Neuronal stem cell (in vitro differentiated cells): ENCODE measurements at regions not wholly inside any gene's neighbourhood (a gene's known extent, or its start where the extent isn't known, plus 50 kb on each side); places are given as distances from the start of the nearest gene placed in this dataset.

Experiments used
- DNase-seq: peaks from one replicate; pipeline ENCODE4 v3.0.0-alpha.2; 2013; ENCODE audit warnings: low spot score
- H2AFZ ChIP-seq: one replicate; pipeline ENCODE4 v1.6.1; 2013; ENCODE audit warnings: mild to moderate bottlenecking, low read length, inconsistent platforms
- H2AK5ac ChIP-seq: 2 replicates; pipeline ENCODE4 v1.6.1; 2013; ENCODE audit warnings: low read depth, mild to moderate bottlenecking, inconsistent platforms, low read length, moderate library complexity, mixed read lengths
- H2BK120ac ChIP-seq: 2 replicates; pipeline ENCODE4 v1.6.1; 2013; ENCODE audit warnings: low read depth, mild to moderate bottlenecking, inconsistent platforms, low read length, moderate library complexity, mixed read lengths
- H2BK12ac ChIP-seq: one replicate; pipeline ENCODE4 v1.6.1; 2013; ENCODE audit warnings: low read length, inconsistent platforms
- H2BK15ac ChIP-seq: 2 replicates; pipeline ENCODE4 v1.6.1; 2013; ENCODE audit warnings: mild to moderate bottlenecking, low read length, inconsistent platforms, mixed read lengths
- H2BK5ac ChIP-seq: one replicate; pipeline ENCODE4 v1.6.1; 2013; ENCODE audit warnings: inconsistent platforms, mild to moderate bottlenecking, low read length, moderate library complexity
- H3K14ac ChIP-seq: one replicate; pipeline ENCODE4 v1.6.1; 2013; ENCODE audit warnings: low read length, inconsistent platforms
- H3K18ac ChIP-seq: 2 replicates; pipeline ENCODE4 v1.6.1; 2013; ENCODE audit warnings: low read length, inconsistent platforms
- H3K23ac ChIP-seq: 2 replicates; pipeline ENCODE4 v1.6.1; 2013; ENCODE audit warnings: low read depth, mild to moderate bottlenecking, mixed read lengths, low read length, inconsistent platforms; ENCODE audit not compliant: poor library complexity
- H3K27ac ChIP-seq: replicated peaks from 3 replicates; pipeline ENCODE4 v1.5.1; 2013; ENCODE audit warnings: low read length, inconsistent platforms
- H3K27me3 ChIP-seq, 3 experiments: 2 replicates each; pipeline ENCODE4 v1.6.1; 2013; ENCODE audit warnings: low read length in 3 of 3, mild to moderate bottlenecking in 2 of 3, inconsistent platforms in 1 of 3, low read depth in 1 of 3, mixed read lengths in 1 of 3, moderate library complexity in 1 of 3; ENCODE audit not compliant: control insufficient read depth in 3 of 3, insufficient read depth in 3 of 3
- H3K36me3 ChIP-seq, 2 donors: replicated peaks in 1 of 2; 2 replicates each; pipeline ENCODE4 v1.6.1; 2013; ENCODE audit warnings: low read length in 2 of 2; ENCODE audit not compliant: control insufficient read depth in 2 of 2, insufficient read depth in 2 of 2
- H3K4ac ChIP-seq: 2 replicates; pipeline ENCODE4 v1.6.1; 2013; ENCODE audit warnings: inconsistent platforms, mild to moderate bottlenecking, low read length, moderate library complexity
- H3K4me1 ChIP-seq, 2 donors: 1 replicate in 1 of 2; 2 replicates in 1 of 2; pipeline ENCODE4 v1.6.1; 2013; ENCODE audit warnings: low read length in 2 of 2, low read depth in 1 of 2; ENCODE audit not compliant: control insufficient read depth in 2 of 2, insufficient read depth in 1 of 2
- H3K4me2 ChIP-seq: one replicate; pipeline ENCODE4 v1.6.1; 2013; ENCODE audit warnings: mild to moderate bottlenecking, low read length, inconsistent platforms; ENCODE audit not compliant: insufficient read depth, poor library complexity, severe bottlenecking
- H3K4me3 ChIP-seq, 2 donors: 2 replicates each; pipeline ENCODE4 v1.5.1; 2013; ENCODE audit warnings: low read length in 2 of 2, mild to moderate bottlenecking in 2 of 2, inconsistent platforms in 1 of 2, moderate library complexity in 1 of 2
- H3K79me1 ChIP-seq: one replicate; pipeline ENCODE4 v1.6.1; 2013; ENCODE audit warnings: low read depth, mild to moderate bottlenecking, inconsistent platforms, low read length, moderate library complexity
- H3K9ac ChIP-seq: one replicate; pipeline ENCODE4 v1.6.1; 2013; ENCODE audit warnings: mild to moderate bottlenecking, low read depth, low read length, inconsistent platforms; ENCODE audit not compliant: poor library complexity
- H3K9me3 ChIP-seq, 2 donors: replicated peaks in 1 of 2; 2 replicates each; pipeline versions ENCODE3 to v1.6.1; 2013; ENCODE audit warnings: low read length in 2 of 2, mild to moderate bottlenecking in 2 of 2, inconsistent platforms in 1 of 2, low read depth in 1 of 2, mixed read lengths in 1 of 2, moderate library complexity in 1 of 2; ENCODE audit not compliant: control insufficient read depth in 2 of 2, insufficient read depth in 1 of 2
- H4K8ac ChIP-seq: one replicate; pipeline ENCODE4 v1.6.1; 2013; ENCODE audit warnings: low read depth, mild to moderate bottlenecking, inconsistent platforms, low read length, moderate library complexity
- H4K91ac ChIP-seq: one replicate; pipeline ENCODE4 v1.6.1; 2013; ENCODE audit warnings: low read length, low read depth, mild to moderate bottlenecking, inconsistent platforms; ENCODE audit not compliant: poor library complexity
- WGBS, 2 donors: extraction: QIAGEN DNeasy Blood & Tissue Kit; methylation state at CpG; one replicate each; pipeline ENCODE4 v1.1.7; 2013; ENCODE audit warnings: missing lambda C conversion rate in 2 of 2, mixed read lengths in 1 of 2; ENCODE audit not compliant: insufficient read length in 2 of 2, insufficient replicate concordance in 1 of 2; ENCODE audit errors: extremely low coverage in 2 of 2; 5-methylcytosine and 5-hydroxymethylcytosine counted together

GRCh38 chr12:111256629-111257434 is 112.1 kb downstream of the PHETA1 start:
- no peaks in the 10 kb centered on the region for H3K36me3 ChIP-seq
- no peaks in the 10 kb centered on the region for H3K9me3 ChIP-seq
- no peaks in the 10 kb centered on the region for H3K27me3 ChIP-seq
- no peak overlapping the region for H2BK120ac ChIP-seq
- H2BK15ac ChIP-seq = no peak overlapping the region
- no peaks in the 10 kb centered on the region for H3K4me1 ChIP-seq
- H2BK5ac ChIP-seq = no peak overlapping the region
- H3K9ac ChIP-seq = no peak overlapping the region
- peak overlapping the region; percentile 17 for H3K23ac ChIP-seq
- H3K4ac ChIP-seq = no peak overlapping the region
- no peak overlapping the region for H4K91ac ChIP-seq
- no peak overlapping the region for H3K14ac ChIP-seq
- H3K4me2 ChIP-seq = no peak overlapping the region
- H4K8ac ChIP-seq = no peak overlapping the region
- DNase-seq = no peak
- peak overlapping the region; percentile 67 for H3K18ac ChIP-seq
- no peak overlapping the region for H2AFZ ChIP-seq
- H3K79me1 ChIP-seq = no peaks in the 10 kb centered on the region
- H3K4me3 ChIP-seq = no peak overlapping the region
- 100% methylated on average over 1 of the region's 10 CpGs for WGBS, 2 donors
- no peak overlapping the region for H3K27ac ChIP-seq
- no peak overlapping the region for H2AK5ac ChIP-seq
- H2BK12ac ChIP-seq = no peak overlapping the region

GRCh38 chr12:111255261-111255660 is 113.6 kb downstream of the PHETA1 start:
- H3K14ac ChIP-seq = no peak overlapping the region
- no peak overlapping the region for H3K4me3 ChIP-seq
- H2AK5ac ChIP-seq = no peak overlapping the region
- no peak overlapping the region for H3K18ac ChIP-seq
- H3K4ac ChIP-seq = no peak overlapping the region
- no peak overlapping the region for H4K8ac ChIP-seq
- H3K27me3 ChIP-seq = no peaks in the 10 kb centered on the region
- H2BK5ac ChIP-seq = no peak overlapping the region
- no peak overlapping the region for H3K4me2 ChIP-seq
- H2BK120ac ChIP-seq = no peak overlapping the region
- no peak overlapping the region for H2BK15ac ChIP-seq
- DNase-seq = no peak
- H4K91ac ChIP-seq = no peak overlapping the region
- H3K27ac ChIP-seq = no peak overlapping the region
- WGBS, 2 donors = no CpG with 5 or more reads among the region's 7 CpGs
- peaks cover 0 to 6% of the 10 kb centered on the region in 2 donors for H3K4me1 ChIP-seq
- no peaks in the 10 kb centered on the region for H3K9me3 ChIP-seq
- H3K23ac ChIP-seq = no peak overlapping the region
- no peak overlapping the region for H3K9ac ChIP-seq
- no peaks in the 10 kb centered on the region for H3K36me3 ChIP-seq
- H2AFZ ChIP-seq = no peak overlapping the region
- H3K79me1 ChIP-seq = no peaks in the 10 kb centered on the region
- no peak overlapping the region for H2BK12ac ChIP-seq

GRCh38 chr12:111254106-111254505 is 114.8 kb downstream of the PHETA1 start:
- Histone ChIP-seq H3K4me3 (no peak overlapping the region), H2BK5ac (no peak overlapping the region), H2BK15ac (no peak overlapping the region), H3K4ac (no peak overlapping the region), H3K79me1 (no peaks in the 10 kb centered on the region), H2AK5ac (no peak overlapping the region), H2BK120ac (no peak overlapping the region), H2BK12ac (no peak overlapping the region), H3K14ac (no peak overlapping the region), H3K18ac (no peak overlapping the region), H2AFZ (no peak overlapping the region), H3K9ac (no peak overlapping the region), H3K4me2 (no peak overlapping the region), H3K4me1 (peaks cover 0 to 8% of the 10 kb centered on the region in 2 donors), H3K9me3 (no peaks in the 10 kb centered on the region), H3K27ac (no peak overlapping the region), H4K8ac (no peak overlapping the region), H3K23ac (no peak overlapping the region), H3K27me3 (no peaks in the 10 kb centered on the region), H4K91ac (no peak overlapping the region), H3K36me3 (no peaks in the 10 kb centered on the region)
- WGBS, 2 donors = no CpG with 5 or more reads among the region's 3 CpGs
- DNase-seq = no peak

GRCh38 chr12:111253213-111253612 is 115.7 kb downstream of the PHETA1 start:
- H2BK15ac ChIP-seq = no peak overlapping the region
- H2BK12ac ChIP-seq = no peak overlapping the region
- no peaks in the 10 kb centered on the region for H3K9me3 ChIP-seq
- H4K8ac ChIP-seq = no peak overlapping the region
- no peak overlapping the region for H3K27ac ChIP-seq
- H3K14ac ChIP-seq = no peak overlapping the region
- no peak overlapping the region for H4K91ac ChIP-seq
- H3K18ac ChIP-seq = no peak overlapping the region
- no peaks in the 10 kb centered on the region for H3K27me3 ChIP-seq
- no CpG with 5 or more reads among the region's 12 CpGs for WGBS, 2 donors
- no peak for DNase-seq
- no peak overlapping the region for H2AK5ac ChIP-seq
- H2BK5ac ChIP-seq = no peak overlapping the region
- H3K36me3 ChIP-seq = no peaks in the 10 kb centered on the region
- no peak overlapping the region for H3K4ac ChIP-seq
- H3K23ac ChIP-seq = no peak overlapping the region
- H2AFZ ChIP-seq = no peak overlapping the region
- no peak overlapping the region for H3K4me3 ChIP-seq
- no peak overlapping the region for H3K4me2 ChIP-seq
- H3K4me1 ChIP-seq = peaks cover 3 to 13% of the 10 kb centered on the region in 2 donors
- H3K79me1 ChIP-seq = no peaks in the 10 kb centered on the region
- H3K9ac ChIP-seq = no peak overlapping the region
- H2BK120ac ChIP-seq = no peak overlapping the region
